Adrenal gland (tissue), 5 donors: ENCODE measurements at regions not wholly inside any gene's neighbourhood (a gene's known extent, or its start where the extent isn't known, plus 50 kb on each side); places are given as distances from the start of the nearest gene placed in this dataset.

Source experiments
- POLR2A ChIP-seq, 2 donors: fragments of 450-650 bp; IDR thresholded peaks; one replicate each; pipeline ENCODE4 v1.6.1; 2017; ENCODE audit warnings: antibody characterized with exemption in 2 of 2, mild to moderate bottlenecking in 2 of 2, moderate library complexity in 1 of 2
- TF ChIP-seq, protein P1 (sequence below), 6 experiments: fragments of 450-650 bp in 4 of 6; fragments of 200-600 bp in 2 of 6; sonication (generic) in 1 of 6; IDR thresholded peaks; 1 replicate in 5 of 6; 2 replicates in 1 of 6; pipeline versions ENCODE4 v1.5.1 to v1.8.0; 2016 to 2021; ENCODE audit warnings: antibody characterized with exemption in 6 of 6, mild to moderate bottlenecking in 2 of 6, moderate library complexity in 1 of 6
- donor health status: DM: no; HTN: no; CAD: no.

DNA sequence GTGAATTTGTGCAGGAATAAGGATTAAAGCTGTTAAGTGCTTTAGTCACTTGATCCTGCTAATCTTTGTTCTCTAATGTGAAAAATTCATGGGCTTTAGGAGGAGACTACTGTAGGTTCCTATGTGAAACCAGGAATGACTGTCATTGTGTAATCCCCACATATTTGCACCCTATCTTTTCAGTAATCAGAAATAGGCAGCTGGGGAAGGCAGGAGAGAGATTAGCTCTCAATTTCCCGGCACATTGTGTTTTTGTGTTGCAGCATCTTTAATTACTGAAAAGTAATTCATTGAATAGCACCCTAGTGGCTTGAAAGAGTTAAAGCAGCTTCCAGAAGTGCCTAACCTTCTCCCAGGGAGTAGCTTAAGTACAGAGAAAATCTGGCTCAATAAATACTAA is 282.9 kb downstream of the OLFM4 start:
- TF ChIP-seq, protein P1, sequence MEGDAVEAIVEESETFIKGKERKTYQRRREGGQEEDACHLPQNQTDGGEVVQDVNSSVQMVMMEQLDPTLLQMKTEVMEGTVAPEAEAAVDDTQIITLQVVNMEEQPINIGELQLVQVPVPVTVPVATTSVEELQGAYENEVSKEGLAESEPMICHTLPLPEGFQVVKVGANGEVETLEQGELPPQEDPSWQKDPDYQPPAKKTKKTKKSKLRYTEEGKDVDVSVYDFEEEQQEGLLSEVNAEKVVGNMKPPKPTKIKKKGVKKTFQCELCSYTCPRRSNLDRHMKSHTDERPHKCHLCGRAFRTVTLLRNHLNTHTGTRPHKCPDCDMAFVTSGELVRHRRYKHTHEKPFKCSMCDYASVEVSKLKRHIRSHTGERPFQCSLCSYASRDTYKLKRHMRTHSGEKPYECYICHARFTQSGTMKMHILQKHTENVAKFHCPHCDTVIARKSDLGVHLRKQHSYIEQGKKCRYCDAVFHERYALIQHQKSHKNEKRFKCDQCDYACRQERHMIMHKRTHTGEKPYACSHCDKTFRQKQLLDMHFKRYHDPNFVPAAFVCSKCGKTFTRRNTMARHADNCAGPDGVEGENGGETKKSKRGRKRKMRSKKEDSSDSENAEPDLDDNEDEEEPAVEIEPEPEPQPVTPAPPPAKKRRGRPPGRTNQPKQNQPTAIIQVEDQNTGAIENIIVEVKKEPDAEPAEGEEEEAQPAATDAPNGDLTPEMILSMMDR (IDR thresholded peaks at IDR 0.05), result no peak
- no peak for TF ChIP-seq POLR2A (IDR thresholded peaks at IDR 0.05)
